ENCODE measurements at regions not wholly inside any gene's neighbourhood (a gene's known extent, or its start where the extent isn't known, plus 50 kb on each side); places are given as distances from the start of the nearest gene placed in this dataset.

GRCh38 chr12:47025349-47025748, 54.1 kb upstream of the PCED1B start:
- DNase-seq (ENCODE audit: low read depth in 4 of 4, low spot score in 1 of 4), result no peak

- DNase-seq (ENCODE audit: low read depth in 4 of 4, low spot score in 1 of 4), result no peak
These were observed 53.6 kb upstream of the PCED1B start for GRCh38 chr12:47025798-47026197.

- DNase-seq (ENCODE audit: low read depth in 4 of 4, low spot score in 1 of 4), result no peak
These were observed 53.1 kb upstream of the PCED1B start for GRCh38 chr12:47026291-47026690.
